C4-2B (cell line): ENCODE measurements at regions not wholly inside any gene's neighbourhood (a gene's known extent, or its start where the extent isn't known, plus 50 kb on each side); places are given as distances from the start of the nearest gene placed in this dataset.

Experiments used
- H3K27ac ChIP-seq: fragments of 450-650 bp; 2 replicates; pipeline ENCODE4 v1.5.1; 2017
- CTCF ChIP-seq: fragments of 450-650 bp; conservative IDR thresholded peaks from 2 replicates; pipeline ENCODE4 v1.5.1; 2017; ENCODE audit warnings: mild to moderate bottlenecking
- ZFX ChIP-seq: fragments of 450-650 bp; IDR thresholded peaks from 2 replicates; pipeline ENCODE4 v1.6.1; 2017

GRCh38 chr2:215626812-215627281 lies 191.0 kb upstream of the FN1 start:
- no peak for TF ChIP-seq ZFX
- no peak for TF ChIP-seq CTCF
- H3K27ac ChIP-seq = no peak overlapping the region

DNA sequence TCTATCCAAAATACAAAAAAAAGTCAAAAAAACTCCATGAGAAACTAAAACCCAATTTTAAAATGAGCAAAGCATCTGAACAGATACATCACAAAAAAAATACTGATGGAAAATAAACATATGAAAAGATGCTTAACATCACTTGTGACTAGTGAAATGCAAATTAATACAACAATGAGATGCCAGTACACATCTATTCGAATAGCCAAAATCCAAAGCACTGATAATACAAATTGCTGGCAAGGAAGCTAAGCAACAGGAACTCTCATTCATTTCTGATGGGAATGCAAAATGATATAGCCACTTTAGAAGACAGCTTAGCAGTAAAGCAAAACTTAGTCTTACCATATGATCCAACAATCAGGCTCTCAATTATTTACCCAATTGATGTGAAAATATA lies 190.2 kb upstream of the FN1 start:
- no peak overlapping the region for H3K27ac ChIP-seq
- TF ChIP-seq ZFX (no peak), CTCF (no peak)

GRCh38 chr2:215625207-215625606 lies 189.3 kb upstream of the FN1 start:
- TF ChIP-seq ZFX (no peak), CTCF (no peak)
- H3K27ac ChIP-seq = no peak overlapping the region

DNA sequence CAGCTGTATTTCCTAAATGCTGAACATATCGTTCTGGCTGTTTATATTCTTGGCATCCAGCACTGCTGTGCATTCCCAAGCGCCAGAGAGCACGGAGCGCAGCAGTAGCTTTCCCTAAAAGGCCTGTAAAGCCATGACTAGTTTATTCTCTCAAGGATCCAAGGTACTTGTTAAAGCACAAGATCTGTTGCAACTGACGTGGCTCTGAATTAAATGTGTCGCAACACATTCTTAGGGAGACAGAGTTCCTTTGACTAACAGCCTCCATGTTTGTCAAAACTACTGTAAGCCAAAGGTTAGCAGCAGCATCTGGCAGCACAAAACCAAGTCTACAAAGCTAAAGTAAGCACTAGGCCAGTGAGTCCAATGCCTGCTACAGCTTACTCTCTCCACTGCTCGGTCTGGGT lies 188.6 kb upstream of the FN1 start:
- no peak for TF ChIP-seq CTCF
- no peak for TF ChIP-seq ZFX
- no peak overlapping the region; the same call in 1 of the 2 replicates for H3K27ac ChIP-seq

- H3K27ac ChIP-seq = no peak overlapping the region
- TF ChIP-seq CTCF (no peak), ZFX (no peak)
Observed at GRCh38 chr2:215622837-215623236, 187.0 kb upstream of the FN1 start.

DNA sequence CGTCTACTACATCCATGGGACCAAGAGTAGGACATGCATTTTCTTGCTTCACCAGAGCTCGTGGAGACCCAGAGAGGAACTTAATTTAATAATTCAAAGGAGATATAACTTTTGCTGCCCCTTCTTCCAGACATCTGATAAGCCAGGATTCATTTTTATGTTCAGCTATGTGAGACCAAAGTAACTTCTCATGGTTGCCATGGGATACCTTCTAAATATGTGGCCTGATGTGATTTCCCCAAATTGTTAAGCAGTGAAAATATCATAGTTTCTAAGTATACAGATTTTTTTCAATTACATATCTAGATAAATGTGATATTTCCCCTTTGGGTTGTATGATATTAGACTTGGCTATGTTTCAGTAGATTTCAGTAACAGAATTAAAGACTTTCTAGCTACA lies 185.5 kb upstream of the FN1 start:
- H3K27ac ChIP-seq = no peak overlapping the region
- TF ChIP-seq ZFX = no peak
- TF ChIP-seq CTCF = no peak

GRCh38 chr2:215620528-215620927 lies 184.7 kb upstream of the FN1 start:
- no peak for TF ChIP-seq CTCF
- TF ChIP-seq ZFX = no peak
- no peak overlapping the region for H3K27ac ChIP-seq
